DOHH2 (cell line): ENCODE measurements at regions not wholly inside any gene's neighbourhood (a gene's known extent, or its start where the extent isn't known, plus 50 kb on each side); places are given as distances from the start of the nearest gene placed in this dataset.

Experiments used
- H3F3A ChIP-seq: fragments of 200-600 bp; sonication (generic), shearing (Covaris generic); 2 replicates; pipeline ENCODE4 v1.6.0; 2016; ENCODE audit warnings: antibody characterized with exemption, mild to moderate bottlenecking; ENCODE audit not compliant: control insufficient read depth, insufficient read depth
- H3K27ac ChIP-seq: fragments of 200-600 bp; sonication (generic); 2 replicates; pipeline ENCODE4 v1.5.1; 2014; ENCODE audit warnings: low read depth, mild to moderate bottlenecking, low read length, moderate library complexity
- H3K27me3 ChIP-seq: fragments of 200-600 bp; sonication (generic); 2 replicates; pipeline ENCODE4 v1.6.1; 2014; ENCODE audit warnings: mild to moderate bottlenecking, low read length, mixed read lengths; ENCODE audit not compliant: control insufficient read depth
- H3K36me3 ChIP-seq: fragments of 200-600 bp; sonication (generic); 2 replicates; pipeline ENCODE4 v1.6.1; 2014; ENCODE audit warnings: mild to moderate bottlenecking, low read length, moderate library complexity, mixed read lengths; ENCODE audit not compliant: control insufficient read depth
- H3K4me1 ChIP-seq: fragments of 200-600 bp; sonication (generic); 2 replicates; pipeline ENCODE4 v1.6.1; 2014; ENCODE audit warnings: mild to moderate bottlenecking, low read length, mixed read lengths; ENCODE audit not compliant: control insufficient read depth
- H3K4me2 ChIP-seq: fragments of 200-600 bp; sonication (generic); 2 replicates; pipeline ENCODE4 v1.6.0; 2014; ENCODE audit warnings: mild to moderate bottlenecking, low read length, moderate library complexity
- H3K4me3 ChIP-seq: fragments of 200-600 bp; sonication (generic); 2 replicates; pipeline ENCODE4 v1.5.1; 2014; ENCODE audit warnings: mild to moderate bottlenecking, low read length, mixed read lengths
- H3K79me2 ChIP-seq: fragments of 200-600 bp; sonication (generic); 2 replicates; pipeline ENCODE4 v1.6.1; 2014; ENCODE audit warnings: mild to moderate bottlenecking, low read length, mixed read lengths; ENCODE audit not compliant: control insufficient read depth
- H3K9me2 ChIP-seq: fragments of 200-600 bp; sonication (generic); replicated peaks from 2 replicates; pipeline ENCODE4 v1.6.1; 2014; ENCODE audit warnings: mild to moderate bottlenecking, low read length, mixed read lengths; ENCODE audit not compliant: control insufficient read depth
- H3K9me3 ChIP-seq: fragments of 200-600 bp; sonication (generic); 2 replicates; pipeline ENCODE4 v1.6.1; 2014; ENCODE audit warnings: antibody characterized with exemption, low read length, mixed read lengths; ENCODE audit not compliant: control insufficient read depth, insufficient read depth
- H4K20me1 ChIP-seq: fragments of 200-600 bp; sonication (generic); 2 replicates; pipeline ENCODE4 v1.6.0; 2014; ENCODE audit warnings: low read depth, mild to moderate bottlenecking, antibody characterized with exemption, low read length, moderate library complexity; ENCODE audit not compliant: control insufficient read depth, insufficient read depth
- EZH2phosphoT487 ChIP-seq: fragments of 200-600 bp; sonication (generic); IDR thresholded peaks from 2 replicates; pipeline ENCODE4 v1.6.1; 2017; ENCODE audit warnings: borderline replicate concordance, mild to moderate bottlenecking, antibody characterized with exemption, low read length, moderate library complexity, mixed read lengths
- TF ChIP-seq, protein P1 (sequence below): fragments of 200-600 bp; sonication (generic); IDR thresholded peaks from one replicate; pipeline ENCODE4 v1.5.1; 2014; ENCODE audit warnings: antibody characterized with exemption, mild to moderate bottlenecking, low read depth, low read length; ENCODE audit not compliant: poor library complexity, severe bottlenecking

DNA sequence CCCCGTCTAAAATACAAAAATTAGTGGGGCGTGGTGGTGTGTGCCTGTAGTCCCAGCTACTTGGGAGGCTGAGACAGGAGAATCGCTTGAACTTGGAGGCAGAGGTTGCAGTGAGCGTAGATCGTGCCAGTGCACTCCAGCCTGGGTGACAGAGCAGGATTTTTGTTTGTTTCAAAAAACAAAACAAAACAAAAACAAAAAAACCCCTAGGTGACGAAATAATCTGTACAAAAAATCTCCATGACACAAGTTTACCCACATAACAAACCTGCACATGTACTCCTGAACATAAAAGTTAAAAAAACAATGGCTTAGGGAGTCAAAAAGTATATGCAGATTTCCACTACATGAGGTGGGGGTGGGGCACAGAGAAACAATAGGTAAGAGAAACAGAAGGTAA lies 140.5 kb upstream of the ASIC2 start:
- H3K9me2 ChIP-seq = no peaks in the 10 kb centered on the region
- H3K4me1 ChIP-seq = no peaks in the 10 kb centered on the region
- no peaks in the 10 kb centered on the region for H3F3A ChIP-seq
- no peak overlapping the region for H3K27ac ChIP-seq
- no peak overlapping the region for H3K4me2 ChIP-seq
- H3K79me2 ChIP-seq = no peaks in the 10 kb centered on the region
- H3K27me3 ChIP-seq = no peaks in the 10 kb centered on the region
- H3K4me3 ChIP-seq = no peak overlapping the region
- no peaks in the 10 kb centered on the region for H3K9me3 ChIP-seq
- no peaks in the 10 kb centered on the region for H3K36me3 ChIP-seq
- TF ChIP-seq EZH2phosphoT487 = no peak
- TF ChIP-seq, protein P1, sequence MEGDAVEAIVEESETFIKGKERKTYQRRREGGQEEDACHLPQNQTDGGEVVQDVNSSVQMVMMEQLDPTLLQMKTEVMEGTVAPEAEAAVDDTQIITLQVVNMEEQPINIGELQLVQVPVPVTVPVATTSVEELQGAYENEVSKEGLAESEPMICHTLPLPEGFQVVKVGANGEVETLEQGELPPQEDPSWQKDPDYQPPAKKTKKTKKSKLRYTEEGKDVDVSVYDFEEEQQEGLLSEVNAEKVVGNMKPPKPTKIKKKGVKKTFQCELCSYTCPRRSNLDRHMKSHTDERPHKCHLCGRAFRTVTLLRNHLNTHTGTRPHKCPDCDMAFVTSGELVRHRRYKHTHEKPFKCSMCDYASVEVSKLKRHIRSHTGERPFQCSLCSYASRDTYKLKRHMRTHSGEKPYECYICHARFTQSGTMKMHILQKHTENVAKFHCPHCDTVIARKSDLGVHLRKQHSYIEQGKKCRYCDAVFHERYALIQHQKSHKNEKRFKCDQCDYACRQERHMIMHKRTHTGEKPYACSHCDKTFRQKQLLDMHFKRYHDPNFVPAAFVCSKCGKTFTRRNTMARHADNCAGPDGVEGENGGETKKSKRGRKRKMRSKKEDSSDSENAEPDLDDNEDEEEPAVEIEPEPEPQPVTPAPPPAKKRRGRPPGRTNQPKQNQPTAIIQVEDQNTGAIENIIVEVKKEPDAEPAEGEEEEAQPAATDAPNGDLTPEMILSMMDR = no peak
- no peaks in the 10 kb centered on the region for H4K20me1 ChIP-seq

DNA sequence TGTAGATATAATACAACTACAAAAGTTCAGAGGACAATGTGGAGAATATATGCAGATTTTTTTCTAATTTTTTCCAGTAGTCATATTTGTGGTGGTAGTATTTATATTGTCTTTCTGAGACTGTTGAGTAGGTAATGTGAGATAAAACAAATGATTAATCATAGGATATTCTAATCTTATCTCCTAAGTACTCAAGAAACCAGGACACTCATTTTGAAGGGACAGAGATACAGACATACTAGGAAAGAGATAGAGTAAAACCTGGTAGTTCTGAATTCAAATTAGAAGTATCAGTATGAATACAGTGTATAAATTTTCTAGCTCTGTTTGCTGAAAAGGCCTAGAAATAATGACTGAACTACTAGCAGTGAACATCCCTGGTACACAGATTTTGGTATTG lies 141.7 kb upstream of the ASIC2 start:
- H3K79me2 ChIP-seq = no peaks in the 10 kb centered on the region
- H3K36me3 ChIP-seq = no peaks in the 10 kb centered on the region
- H3K27me3 ChIP-seq = no peaks in the 10 kb centered on the region
- H3K27ac ChIP-seq = no peak overlapping the region
- no peaks in the 10 kb centered on the region for H3K4me1 ChIP-seq
- H3F3A ChIP-seq = no peaks in the 10 kb centered on the region
- no peak overlapping the region for H3K4me3 ChIP-seq
- no peaks in the 10 kb centered on the region for H3K9me3 ChIP-seq
- no peak for TF ChIP-seq EZH2phosphoT487
- no peaks in the 10 kb centered on the region for H4K20me1 ChIP-seq
- H3K4me2 ChIP-seq = no peak overlapping the region
- no peaks in the 10 kb centered on the region for H3K9me2 ChIP-seq

DNA sequence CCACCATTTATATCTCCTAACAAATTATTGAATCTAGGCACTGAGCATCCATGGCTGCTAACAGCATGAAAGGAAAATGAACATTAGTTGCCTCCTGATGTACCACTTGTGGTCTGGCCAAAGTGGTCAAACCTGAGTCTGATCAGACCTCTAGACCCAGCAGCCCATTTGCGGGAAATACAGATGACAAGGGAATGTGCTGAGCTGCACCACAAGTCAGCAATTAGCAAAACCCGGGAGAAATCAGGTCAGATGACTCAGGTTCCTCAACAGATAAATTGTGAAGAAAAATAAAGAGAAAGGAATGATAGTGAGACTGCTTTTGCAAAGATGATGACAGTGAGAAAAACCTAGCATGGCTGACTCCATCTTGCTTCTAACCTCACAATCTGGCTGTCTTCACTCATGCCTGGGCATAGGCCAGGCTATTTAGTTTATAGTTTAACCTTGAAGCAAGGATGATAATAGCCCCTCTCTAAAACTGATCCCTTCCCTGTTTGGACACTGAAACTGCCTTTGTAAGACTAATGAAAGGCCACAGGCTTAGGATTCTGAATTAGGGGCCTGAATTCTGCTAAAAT lies 142.7 kb upstream of the ASIC2 start:
- Histone ChIP-seq H3K4me1 (no peaks in the 10 kb centered on the region), H3K27me3 (no peaks in the 10 kb centered on the region), H3K9me2 (no peaks in the 10 kb centered on the region), H3K27ac (no peak overlapping the region), H3K36me3 (no peaks in the 10 kb centered on the region), H4K20me1 (no peaks in the 10 kb centered on the region), H3K4me3 (no peak overlapping the region), H3K79me2 (no peaks in the 10 kb centered on the region), H3F3A (no peaks in the 10 kb centered on the region), H3K4me2 (no peak overlapping the region), H3K9me3 (no peaks in the 10 kb centered on the region)
- TF ChIP-seq, protein P1 = no peak
- no peak for TF ChIP-seq EZH2phosphoT487

DNA sequence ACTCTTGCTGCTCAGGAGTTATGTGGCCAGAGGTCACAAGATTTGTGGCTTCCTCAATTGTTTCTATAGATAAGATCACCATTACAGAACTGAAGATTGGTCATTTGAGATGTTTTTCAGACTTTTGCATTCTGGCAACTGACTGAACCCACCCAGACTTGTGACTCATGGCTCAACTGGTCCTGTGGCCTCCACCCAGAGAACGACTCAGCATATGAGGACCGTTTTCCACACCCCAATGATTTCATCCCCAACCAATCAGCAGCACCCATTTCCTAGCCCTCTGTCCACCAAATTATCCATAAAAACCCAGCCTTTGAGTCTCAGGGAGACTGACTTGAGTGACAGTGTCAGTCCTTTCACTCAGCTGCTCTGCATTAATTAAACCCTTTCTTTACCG lies 143.2 kb upstream of the ASIC2 start:
- Histone ChIP-seq H3K27ac (no peak overlapping the region), H3K27me3 (no peaks in the 10 kb centered on the region), H3K4me2 (no peak overlapping the region), H3F3A (no peaks in the 10 kb centered on the region), H3K4me3 (no peak overlapping the region), H4K20me1 (no peaks in the 10 kb centered on the region), H3K4me1 (no peaks in the 10 kb centered on the region), H3K9me3 (no peaks in the 10 kb centered on the region), H3K36me3 (no peaks in the 10 kb centered on the region), H3K9me2 (no peaks in the 10 kb centered on the region), H3K79me2 (no peaks in the 10 kb centered on the region)
- TF ChIP-seq, protein P1 = no peak
- TF ChIP-seq EZH2phosphoT487 = no peak
